A204.1 (cell line): ENCODE measurements at regions not wholly inside any gene's neighbourhood (a gene's known extent, or its start where the extent isn't known, plus 50 kb on each side); places are given as distances from the start of the nearest gene placed in this dataset.

Experiments
- FAIRE-seq: peaks from 2 replicates; lab custom pipeline; 2012; peaks lifted over from hg19 to GRCh38; lab: Jason Lieb, UNC

GRCh38 chr20:50344232-50345071 is 153.8 kb downstream of the CEBPB start:
- FAIRE-seq, result no peak

DNA sequence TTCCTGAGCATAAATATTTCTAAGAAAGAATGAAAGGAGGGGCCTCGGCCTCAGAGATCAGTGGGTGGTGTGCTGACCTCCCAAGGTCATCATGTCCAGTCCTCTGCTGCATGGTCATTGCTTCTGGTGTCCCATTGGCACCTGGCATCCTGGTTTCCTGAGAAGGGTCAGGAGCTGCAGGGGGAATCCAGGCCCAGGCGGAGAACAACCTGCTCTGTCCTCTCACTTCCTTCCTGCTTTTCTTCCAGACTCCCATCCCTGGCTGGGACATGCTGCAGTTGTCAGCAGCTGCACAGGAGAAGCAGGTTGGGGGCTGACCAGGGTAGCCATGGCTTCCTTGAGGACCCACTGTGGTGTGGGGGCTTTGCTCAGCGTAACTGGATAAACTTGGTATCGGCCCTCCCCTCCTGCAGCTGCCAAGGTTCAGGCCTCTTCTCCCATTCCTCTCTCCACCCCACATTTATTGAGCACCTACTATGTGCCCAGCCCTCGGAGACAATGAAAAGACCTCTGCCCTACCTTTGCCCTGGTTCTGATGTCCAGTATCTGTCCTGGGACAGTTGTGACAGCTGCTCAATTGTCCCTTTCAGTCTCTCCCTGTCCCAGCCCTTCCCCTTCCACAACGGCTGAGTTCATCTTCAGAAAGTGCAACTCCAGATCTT is 155.2 kb downstream of the CEBPB start:
- no peak for FAIRE-seq

- FAIRE-seq, result no peak
Observed at GRCh38 chr20:50346374-50347283, 156.0 kb downstream of the CEBPB start.

DNA sequence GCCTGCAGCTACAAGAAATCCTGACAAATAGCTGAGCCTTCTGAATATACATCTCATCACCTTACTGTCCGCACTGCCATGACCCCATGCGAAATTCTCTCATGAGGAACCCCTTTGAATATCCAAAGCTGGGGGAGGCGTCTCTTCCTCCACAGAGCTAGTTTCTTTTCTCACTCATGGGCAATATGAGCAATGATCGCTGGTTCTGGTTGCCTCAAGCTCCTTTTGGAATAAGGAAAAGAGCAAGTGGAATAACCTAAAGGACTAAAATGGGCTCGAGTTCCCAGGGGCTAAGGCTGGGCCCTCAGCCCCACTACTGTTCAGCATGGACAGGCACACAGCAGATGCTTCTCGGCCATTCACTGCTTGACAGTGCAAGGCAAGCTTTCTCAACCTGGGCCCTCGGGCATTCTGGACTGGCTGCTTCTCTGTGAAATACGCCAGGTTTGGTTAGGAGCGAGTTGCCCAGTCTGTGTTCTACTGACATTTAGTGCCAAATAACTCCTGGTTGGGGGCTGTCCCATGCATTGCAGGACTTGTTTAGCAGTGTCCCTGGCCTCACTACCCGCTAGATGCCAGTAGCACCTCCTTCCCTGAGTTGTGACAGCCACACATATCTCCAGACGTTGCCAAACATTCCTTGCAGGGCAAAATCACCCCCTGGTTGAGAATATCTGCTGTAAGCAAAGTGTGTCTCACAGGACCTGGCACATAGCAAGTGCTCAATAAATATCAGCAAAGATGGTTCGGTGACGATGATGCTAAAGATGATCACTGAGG is 156.8 kb downstream of the CEBPB start:
- no peak for FAIRE-seq

DNA sequence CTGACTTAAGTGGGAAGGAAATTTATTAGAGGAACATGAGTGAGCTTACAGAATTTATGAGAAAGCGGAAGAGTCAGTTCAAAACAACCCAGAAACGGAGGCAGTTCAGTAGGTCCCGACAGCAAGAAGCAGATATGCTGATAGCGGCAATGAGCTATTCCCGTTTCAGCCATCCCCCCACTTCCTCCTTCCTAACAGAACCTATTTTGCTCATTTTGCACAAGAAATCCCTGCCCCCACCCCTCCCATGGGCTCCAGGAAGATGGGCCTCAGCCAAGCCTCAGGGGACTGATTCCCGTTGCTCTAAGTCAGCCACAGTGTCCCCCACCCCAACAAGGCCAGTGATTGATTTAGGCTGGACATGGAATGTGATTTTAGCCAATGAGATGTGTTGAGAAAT is 157.5 kb downstream of the CEBPB start:
- no peak for FAIRE-seq

DNA sequence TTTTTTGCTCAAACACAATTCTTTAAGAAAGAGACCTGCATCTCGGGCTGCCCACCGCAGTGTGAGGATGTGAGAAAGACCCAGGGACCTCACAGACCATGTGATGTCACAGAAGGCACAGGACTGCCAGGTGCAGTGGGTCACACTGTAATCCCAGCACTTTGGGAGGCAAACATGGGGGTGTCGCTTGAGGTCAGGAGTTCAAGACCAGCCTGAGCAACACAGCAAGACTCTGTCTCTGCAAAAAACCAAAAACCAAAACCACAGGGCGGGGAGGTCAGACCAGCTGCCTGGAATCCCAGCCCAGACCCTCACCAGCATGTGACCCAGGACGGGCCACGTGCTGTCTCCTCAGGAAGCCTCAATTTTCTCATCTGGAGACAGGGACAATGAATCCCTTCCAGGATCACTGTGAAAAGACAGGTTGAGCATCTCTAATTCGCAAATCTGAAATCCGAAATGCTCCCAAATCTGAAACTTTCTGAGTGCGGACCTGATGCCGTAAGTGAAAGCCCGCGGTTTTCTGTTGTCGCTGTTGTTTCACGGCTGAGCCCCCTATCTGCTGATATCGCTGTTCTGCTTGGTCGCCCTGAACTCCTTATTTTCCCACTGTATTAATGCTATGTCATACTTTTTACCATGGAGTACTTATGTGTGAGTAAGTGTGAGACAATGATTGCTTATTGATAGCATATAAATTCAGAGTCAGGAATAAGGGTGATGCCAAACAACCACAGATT is 159.5 kb upstream of the PTPN1 start:
- FAIRE-seq, result no peak

- no peak for FAIRE-seq
Observed at GRCh38 chr20:50351541-50351940, 158.6 kb upstream of the PTPN1 start.

DNA sequence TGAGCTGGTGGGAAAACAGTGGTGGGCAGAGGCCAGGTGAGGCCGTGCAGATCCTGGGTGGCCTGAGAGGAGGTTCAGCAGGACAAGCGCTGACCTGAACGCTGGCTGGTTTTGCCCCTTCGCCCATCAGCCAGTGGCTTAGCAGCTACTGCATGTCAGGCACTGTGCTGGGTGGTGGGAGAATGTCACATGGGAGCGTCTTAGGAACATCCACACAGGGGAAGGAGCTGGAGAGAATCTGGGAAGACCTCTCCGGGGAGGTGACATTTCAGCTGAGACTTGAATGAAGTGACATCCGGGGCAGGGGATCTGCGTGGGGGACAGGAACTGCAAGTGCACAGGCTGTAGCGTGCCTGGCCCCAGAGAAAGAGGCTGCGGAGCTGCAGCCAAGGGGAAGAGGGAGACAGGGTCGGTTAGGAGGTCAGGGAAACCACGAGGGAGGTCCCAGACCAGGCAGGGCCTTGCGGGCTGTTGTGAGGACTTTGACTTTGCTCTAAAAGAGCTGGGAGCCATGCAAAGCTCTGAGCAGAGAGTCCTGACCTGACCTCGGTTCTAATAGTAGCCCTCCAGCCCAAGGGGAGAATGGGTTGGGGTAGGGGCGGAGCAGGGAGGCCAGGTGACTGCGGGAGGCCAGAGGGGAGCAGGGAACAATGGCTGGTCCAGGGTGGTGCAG is 156.8 kb upstream of the PTPN1 start:
- no peak for FAIRE-seq

DNA sequence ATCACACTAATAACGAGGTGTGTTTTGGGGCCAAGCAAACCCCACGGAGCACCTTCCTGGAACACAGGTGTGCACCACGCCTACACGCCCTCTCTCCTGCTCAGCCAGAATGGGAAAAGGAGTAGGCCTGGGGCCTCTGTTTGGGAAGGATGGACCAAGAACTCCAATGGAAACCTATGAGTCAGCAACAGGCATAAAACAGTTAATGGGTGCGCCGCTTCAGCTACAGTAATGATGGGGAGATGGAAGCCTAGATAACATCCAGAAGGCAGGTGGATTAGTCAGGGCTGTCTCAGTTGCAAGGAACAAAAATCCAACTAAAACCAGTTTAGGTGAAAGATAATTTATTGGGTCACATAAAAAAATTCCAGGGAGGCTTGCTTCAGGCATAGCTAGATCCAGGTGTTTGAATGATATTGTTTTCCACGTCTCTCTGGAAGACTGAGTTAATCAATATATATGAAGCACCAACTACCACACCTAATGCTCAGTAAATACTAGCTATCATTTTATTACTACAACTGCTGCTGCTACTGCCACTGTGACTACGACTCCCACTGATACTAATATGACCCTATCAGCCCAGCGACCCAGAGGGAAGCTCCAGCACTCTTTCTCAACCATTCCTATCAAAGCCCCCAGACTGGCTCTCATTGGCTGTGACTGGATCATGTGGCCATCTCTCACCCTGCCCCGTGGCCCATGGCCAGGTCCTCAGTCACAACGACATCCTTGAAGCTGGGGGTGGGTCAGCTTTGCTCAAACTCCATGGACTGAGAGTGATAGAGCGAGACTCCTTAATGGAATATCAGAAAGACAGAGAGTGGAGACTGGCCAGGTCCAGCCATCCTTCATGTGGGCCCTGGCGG is 155.2 kb upstream of the PTPN1 start:
- FAIRE-seq, result no peak

GRCh38 chr20:50355590-50356524 is 154.3 kb upstream of the PTPN1 start:
- no peak for FAIRE-seq

DNA sequence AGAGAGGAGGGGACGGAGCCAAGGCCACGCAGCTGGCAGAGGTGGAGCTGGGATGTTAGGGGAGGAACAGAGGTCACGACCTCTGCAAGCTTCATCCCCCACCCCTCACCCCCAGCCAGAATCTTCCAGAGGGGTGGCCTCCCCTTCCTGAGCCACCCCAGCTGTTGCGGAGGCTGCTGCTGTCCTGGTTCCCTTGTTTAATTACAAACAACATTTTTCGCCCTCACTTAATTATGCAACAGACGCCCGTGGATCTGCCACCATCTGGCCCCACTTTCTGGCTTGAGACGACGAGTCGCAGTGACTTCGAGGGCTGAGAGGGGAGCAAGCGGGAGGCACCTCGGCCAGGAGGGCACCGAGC is 153.7 kb upstream of the PTPN1 start:
- FAIRE-seq, result no peak

DNA sequence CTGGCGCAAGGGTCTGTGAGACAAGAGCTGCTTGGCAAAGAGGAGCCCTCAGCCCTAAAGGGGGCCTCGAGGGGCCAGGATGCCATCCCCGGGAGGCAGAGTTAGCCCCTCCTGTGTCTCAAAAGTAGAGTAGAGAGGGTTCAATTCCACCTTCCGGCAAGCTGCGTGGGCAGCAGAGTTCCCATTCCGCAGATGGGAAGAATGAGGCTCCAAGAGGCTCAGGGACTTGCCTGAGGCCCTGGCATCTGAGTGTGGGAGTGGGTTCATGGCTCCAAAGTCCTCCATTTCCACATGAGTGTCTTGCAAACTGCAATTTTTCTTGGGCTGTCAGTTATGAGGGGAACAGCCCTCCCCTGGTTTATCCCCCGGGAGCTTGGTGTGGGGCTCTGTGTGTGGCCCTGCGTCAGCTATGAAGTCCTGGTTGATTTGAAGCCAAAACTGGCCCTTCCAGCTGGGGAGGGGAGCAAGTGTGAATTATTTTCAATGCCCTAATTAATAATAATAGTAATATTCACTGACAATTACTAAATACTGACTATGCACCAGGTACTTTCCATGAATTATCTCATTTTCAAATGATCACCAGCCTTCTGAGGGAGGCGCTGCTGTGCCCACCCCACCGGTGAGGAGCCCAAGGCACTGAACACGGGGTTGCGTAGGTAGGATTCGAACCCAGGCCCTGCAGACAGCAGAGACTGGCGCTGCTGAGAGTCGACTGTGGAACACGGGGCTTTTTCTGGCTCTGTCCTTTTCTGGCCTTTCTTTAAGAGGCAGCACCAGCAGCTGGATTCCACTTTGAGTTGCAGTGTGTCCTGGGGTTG is 153.0 kb upstream of the PTPN1 start:
- FAIRE-seq, result no peak

DNA sequence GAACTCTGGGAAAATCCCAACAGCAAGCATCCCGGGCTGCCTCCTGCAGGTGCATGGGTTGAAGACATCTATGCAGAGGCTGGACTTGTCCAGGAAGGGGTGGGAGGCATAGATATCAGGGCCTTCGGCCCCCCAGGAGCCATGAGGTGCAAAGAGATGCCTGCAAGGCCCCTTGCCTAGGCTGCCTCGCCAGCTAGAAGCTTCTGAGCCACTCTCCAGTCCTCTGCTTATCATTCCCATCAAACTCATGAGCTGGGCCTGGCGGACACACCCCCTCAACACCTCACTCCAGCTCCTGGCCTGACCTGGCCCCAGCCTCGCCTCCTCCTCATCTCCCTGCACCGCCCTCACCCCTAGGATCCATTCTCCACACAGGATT is 152.4 kb upstream of the PTPN1 start:
- no peak for FAIRE-seq

DNA sequence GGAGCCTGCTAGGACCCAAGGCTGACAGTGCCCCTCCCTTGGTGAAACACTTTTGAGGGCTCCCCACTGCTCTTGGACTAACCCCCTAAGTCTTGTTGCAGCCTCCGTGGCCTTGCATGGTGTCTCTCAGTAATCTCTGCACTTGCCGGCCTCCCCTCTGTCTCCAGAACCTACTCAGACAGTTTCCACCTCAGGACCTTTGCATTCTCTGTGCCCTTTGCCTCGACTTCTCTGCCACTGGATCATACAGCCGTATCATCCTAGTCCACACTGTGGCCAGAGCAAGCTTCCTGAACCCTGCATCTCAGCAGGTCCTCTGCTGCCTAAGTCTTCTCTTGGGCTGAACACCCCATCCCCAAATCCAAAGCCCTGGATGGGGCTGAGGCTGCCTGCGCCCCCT is 152.0 kb upstream of the PTPN1 start:
- no peak for FAIRE-seq

DNA sequence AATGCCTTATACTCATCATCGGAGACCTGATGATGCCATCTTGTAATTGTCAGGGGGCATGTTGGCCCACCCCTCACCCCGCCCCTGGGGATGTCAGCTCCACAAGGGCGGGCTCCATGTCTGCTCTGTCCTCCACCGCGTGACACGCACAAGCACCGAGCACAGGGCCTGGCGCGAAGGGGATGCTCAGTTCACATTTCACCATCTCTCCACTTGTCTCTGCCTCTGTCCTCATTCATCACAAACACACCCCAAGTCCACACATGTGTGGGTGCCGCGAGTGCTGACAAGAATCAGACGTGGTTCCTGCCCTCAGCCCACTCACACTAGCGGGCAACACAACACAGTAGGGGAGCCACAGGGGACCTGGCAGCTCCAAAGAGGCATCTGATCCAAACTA is 151.2 kb upstream of the PTPN1 start:
- FAIRE-seq, result no peak

DNA sequence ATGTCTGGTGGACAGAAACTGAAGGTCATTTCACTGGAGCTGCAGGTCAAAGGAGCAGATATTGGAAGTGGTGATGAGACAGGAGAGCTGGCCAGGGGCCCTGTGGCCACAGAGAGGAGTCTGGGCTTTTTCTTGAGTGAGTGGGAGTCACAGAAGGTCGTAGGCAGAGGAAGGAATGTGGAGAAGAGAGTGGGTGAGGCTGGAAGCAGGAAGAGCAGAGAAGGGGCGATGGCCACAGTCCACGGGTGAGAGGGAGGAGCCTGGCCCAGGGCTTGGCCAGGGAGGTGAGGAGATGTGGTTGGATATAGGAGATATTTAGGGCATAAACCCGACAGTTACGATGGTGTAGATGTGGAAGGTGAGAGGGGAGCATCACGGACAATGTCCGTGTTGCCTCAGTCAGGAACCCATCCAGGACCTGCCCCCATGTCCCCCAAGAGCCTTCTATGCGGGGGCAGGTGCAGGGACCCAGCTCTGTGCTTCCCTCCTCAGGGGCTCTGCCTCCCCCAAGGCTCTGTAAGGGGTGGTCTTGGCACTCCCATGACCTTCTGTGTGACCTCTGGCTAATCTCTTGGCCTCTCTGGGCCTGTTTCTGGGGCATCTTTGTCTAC is 150.5 kb upstream of the PTPN1 start:
- FAIRE-seq, result no peak

GRCh38 chr20:50360218-50360672 is 149.9 kb upstream of the PTPN1 start:
- no peak for FAIRE-seq
